Thyroid gland (tissue), 4 donors: ENCODE measurements at regions not wholly inside any gene's neighbourhood (a gene's known extent, or its start where the extent isn't known, plus 50 kb on each side); places are given as distances from the start of the nearest gene placed in this dataset.

ENCODE experiments used
- DNase-seq, 2 donors: peaks; one replicate each; pipeline ENCODE4 v3.0.0-alpha.2; 2019
- H3K27ac ChIP-seq, 3 donors: fragments of 200-600 bp; sonication (generic); 1 replicate in 2 of 3; 2 replicates in 1 of 3; pipeline ENCODE4 v1.5.1; 2016 to 2019; ENCODE audit warnings: mild to moderate bottlenecking in 1 of 3, moderate library complexity in 1 of 3
- H3K27me3 ChIP-seq: fragments of 200-600 bp; sonication (generic); one replicate; pipeline ENCODE4 v1.5.1; 2019
- H3K36me3 ChIP-seq, 2 donors: fragments of 200-600 bp; sonication (generic); one replicate each; pipeline ENCODE4 v1.5.1; 2016 to 2019
- H3K4me1 ChIP-seq, 2 donors: fragments of 200-600 bp; sonication (generic); one replicate each; pipeline ENCODE4 v1.5.1; 2017 to 2019
- H3K4me3 ChIP-seq, 3 donors: fragments of 200-600 bp; sonication (generic); replicated peaks in 1 of 3; 1 replicate in 2 of 3; 2 replicates in 1 of 3; pipeline ENCODE4 v1.5.1; 2016; ENCODE audit warnings: mild to moderate bottlenecking in 1 of 3
- H3K9me3 ChIP-seq: fragments of 200-600 bp; sonication (generic); one replicate; pipeline ENCODE4 v1.5.1; 2017
- CTCF ChIP-seq, 6 experiments: fragments of 200-600 bp in 3 of 6; fragments of 450-650 bp in 3 of 6; sonication (generic) in 3 of 6; IDR thresholded peaks; one replicate each; pipeline ENCODE4 v1.5.1; 2016 to 2019; ENCODE audit warnings: antibody characterized with exemption in 6 of 6, mild to moderate bottlenecking in 2 of 6, inconsistent platforms in 1 of 6, moderate library complexity in 1 of 6
- POLR2A ChIP-seq, 2 donors: fragments of 450-650 bp; IDR thresholded peaks; one replicate each; pipeline ENCODE4 v1.6.1; 2017; ENCODE audit warnings: antibody characterized with exemption in 2 of 2, mild to moderate bottlenecking in 2 of 2, moderate library complexity in 1 of 2
- WGBS, 2 donors: methylation state at CpG; one replicate each; pipeline ENCODE4 v1.1.5; 2017; 5-methylcytosine and 5-hydroxymethylcytosine counted together
- intact Hi-C: fragments of 100-400 bp; cut with DNase I; formaldehyde crosslinking; loops from one replicate; pipeline ENCODE4 v1.15.1; 2023

- H3K9me3 ChIP-seq: no peaks in the 10 kb centered on the region
- no peaks in the 10 kb centered on the region for H3K27me3 ChIP-seq
- no peak for DNase-seq
- intact Hi-C loops: no loop called here
- H3K27ac ChIP-seq: no peak overlapping the region
- H3K36me3 ChIP-seq: no peaks in the 10 kb centered on the region
- H3K4me3 ChIP-seq: no peak overlapping the region
- peaks cover under 1 to 3% of the 10 kb centered on the region in 2 donors for H3K4me1 ChIP-seq
- TF ChIP-seq POLR2A (IDR thresholded peaks at IDR 0.05): no peak
- TF ChIP-seq CTCF (IDR thresholded peaks at IDR 0.05): no peak
Observed at GRCh38 chr9:82543726-82544125, 519.2 kb downstream of the RASEF start.

GRCh38 chr9:82546136-82546535 lies 516.8 kb downstream of the RASEF start:
- intact Hi-C loops: no loop called here
- Histone ChIP-seq H3K36me3 (no peaks in the 10 kb centered on the region), H3K27me3 (no peaks in the 10 kb centered on the region), H3K4me3 (no peak overlapping the region), H3K4me1 (no peaks in the 10 kb centered on the region), H3K9me3 (no peaks in the 10 kb centered on the region), H3K27ac (no peak overlapping the region)
- no peak for TF ChIP-seq CTCF (IDR thresholded peaks at IDR 0.05)
- no peak for TF ChIP-seq POLR2A (IDR thresholded peaks at IDR 0.05)
- DNase-seq: no peak

GRCh38 chr9:82547995-82548394 lies 514.9 kb downstream of the RASEF start:
- no peak overlapping the region for H3K27ac ChIP-seq
- no peaks in the 10 kb centered on the region for H3K9me3 ChIP-seq
- no peaks in the 10 kb centered on the region for H3K4me1 ChIP-seq
- intact Hi-C loops: no loop called here
- H3K27me3 ChIP-seq: no peaks in the 10 kb centered on the region
- no peak for TF ChIP-seq CTCF (IDR thresholded peaks at IDR 0.05)
- no peak for TF ChIP-seq POLR2A (IDR thresholded peaks at IDR 0.05)
- H3K36me3 ChIP-seq: no peaks in the 10 kb centered on the region
- H3K4me3 ChIP-seq: no peak overlapping the region
- DNase-seq: no peak
- WGBS, 2 donors: 87 to 93% methylated on average over 1 of the region's 1 CpG

- no peaks in the 10 kb centered on the region for H3K9me3 ChIP-seq
- no peaks in the 10 kb centered on the region for H3K4me1 ChIP-seq
- H3K27me3 ChIP-seq: no peaks in the 10 kb centered on the region
- no peak for TF ChIP-seq CTCF (IDR thresholded peaks at IDR 0.05)
- no peak for TF ChIP-seq POLR2A (IDR thresholded peaks at IDR 0.05)
- no peak overlapping the region for H3K4me3 ChIP-seq
- 70% methylated on average over 3 of the region's 3 CpGs for whole genome bisulfite sequencing, 2 donors
- DNase-seq: no peak
- no peaks in the 10 kb centered on the region for H3K36me3 ChIP-seq
- intact Hi-C loops: no loop called here
- no peak overlapping the region for H3K27ac ChIP-seq
Observed at GRCh38 chr9:82549174-82549821, 513.6 kb downstream of the RASEF start.

GRCh38 chr9:82552784-82553183 lies 510.2 kb downstream of the RASEF start:
- DNase-seq: no peak
- Histone ChIP-seq H3K4me3 (no peak overlapping the region), H3K36me3 (no peaks in the 10 kb centered on the region), H3K9me3 (no peaks in the 10 kb centered on the region), H3K27me3 (no peaks in the 10 kb centered on the region), H3K27ac (no peak overlapping the region), H3K4me1 (no peaks in the 10 kb centered on the region)
- no peak for TF ChIP-seq CTCF (IDR thresholded peaks at IDR 0.05)
- TF ChIP-seq POLR2A (IDR thresholded peaks at IDR 0.05): no peak
- intact Hi-C loops: no loop called here
- WGBS, 2 donors: 83 to 90% methylated on average over 2 of the region's 2 CpGs
